Fibroblast of skin of left biceps (primary cell): ENCODE measurements at regions not wholly inside any gene's neighbourhood (a gene's known extent, or its start where the extent isn't known, plus 50 kb on each side); places are given as distances from the start of the nearest gene placed in this dataset.
"Not testable (repeated sequence)": the region's sequence is repeated elsewhere in the genome, so short reads cannot be mapped to it uniquely, and the experiment has no call there.

Experiments used
- DNase-seq, 2 experiments: peaks; one replicate each; pipeline ENCODE4 v3.0.0-alpha.2; 2013; ENCODE audit warnings: low read depth in 2 of 2

DNA sequence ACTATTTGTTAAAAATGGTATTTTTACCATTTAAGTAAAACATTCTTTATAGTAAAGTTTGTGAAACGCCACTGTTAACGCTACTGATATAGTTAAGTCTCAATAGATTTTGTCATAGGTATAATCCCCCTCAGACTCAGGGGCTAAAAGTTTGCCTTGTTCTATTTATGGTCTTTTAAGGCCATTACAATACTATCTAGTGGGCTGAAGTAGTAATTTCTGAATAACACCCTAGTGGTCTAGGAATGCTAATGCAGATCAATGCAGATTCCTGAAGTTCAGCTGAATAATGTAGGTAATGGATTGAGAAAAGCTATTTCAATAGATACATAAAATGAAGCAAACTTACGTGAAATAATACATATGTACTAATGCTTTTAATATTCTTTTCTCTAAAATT lies 989.3 kb upstream of the NOVA1 start:
- DNase-seq = no peak

DNA sequence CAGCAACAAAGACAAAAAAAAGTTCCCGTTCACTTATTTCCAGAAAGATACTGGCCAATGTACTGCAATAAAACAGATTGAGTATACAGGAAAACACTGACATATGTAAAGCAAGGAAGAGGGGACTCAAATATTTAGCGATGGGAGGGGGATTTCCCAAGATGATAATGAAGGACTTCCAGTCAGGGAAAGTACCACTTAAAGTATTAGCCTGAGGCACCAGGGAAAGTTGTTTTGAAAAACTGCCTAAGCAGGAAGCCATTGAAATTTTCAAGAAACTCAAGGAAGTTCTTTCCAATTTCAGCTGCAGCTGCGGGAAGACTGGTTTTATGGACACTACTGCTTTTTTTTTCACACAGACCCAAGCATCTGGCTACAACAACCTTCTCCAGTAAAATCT lies 1007.4 kb upstream of the NOVA1 start:
- DNase-seq = no peak

DNA sequence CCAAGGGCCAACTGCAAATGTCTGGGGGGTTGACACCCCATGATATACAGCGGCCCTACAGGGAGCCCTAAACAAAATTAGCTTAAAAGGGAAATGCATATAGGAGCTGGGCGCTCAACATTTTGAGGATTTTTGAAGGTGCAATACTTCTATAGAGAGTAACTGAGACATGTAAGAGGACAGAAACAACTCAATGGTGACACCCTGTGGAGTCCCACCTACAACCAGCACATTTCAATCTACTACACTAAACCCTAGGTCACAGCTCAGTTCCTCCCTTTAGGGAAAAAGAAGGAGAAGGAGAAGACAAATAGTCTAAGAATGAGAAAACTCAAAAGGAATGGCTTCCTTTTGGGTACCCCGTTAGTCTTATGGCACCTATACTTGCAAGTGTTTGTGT lies 1010.5 kb upstream of the NOVA1 start:
- no peak for DNase-seq

DNA sequence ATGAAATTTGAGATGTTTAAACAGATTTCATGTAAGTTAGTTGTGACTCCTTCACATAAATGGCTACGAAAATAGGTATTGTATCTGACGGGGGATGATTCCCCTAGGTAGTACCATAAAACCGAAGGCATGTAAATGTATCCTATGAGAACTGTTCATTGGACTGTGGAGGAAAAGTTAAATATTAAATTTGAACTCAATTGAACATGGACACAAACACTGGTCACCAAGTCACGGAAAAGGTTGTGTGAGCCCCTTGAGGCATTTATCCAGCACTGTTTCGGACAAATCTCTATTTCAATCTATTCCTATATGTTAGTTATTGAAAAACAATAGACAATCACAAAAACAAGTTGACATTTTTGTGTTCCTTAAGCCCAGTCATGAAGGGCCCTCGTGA lies 1014.3 kb upstream of the NOVA1 start:
- no peak for DNase-seq

DNA sequence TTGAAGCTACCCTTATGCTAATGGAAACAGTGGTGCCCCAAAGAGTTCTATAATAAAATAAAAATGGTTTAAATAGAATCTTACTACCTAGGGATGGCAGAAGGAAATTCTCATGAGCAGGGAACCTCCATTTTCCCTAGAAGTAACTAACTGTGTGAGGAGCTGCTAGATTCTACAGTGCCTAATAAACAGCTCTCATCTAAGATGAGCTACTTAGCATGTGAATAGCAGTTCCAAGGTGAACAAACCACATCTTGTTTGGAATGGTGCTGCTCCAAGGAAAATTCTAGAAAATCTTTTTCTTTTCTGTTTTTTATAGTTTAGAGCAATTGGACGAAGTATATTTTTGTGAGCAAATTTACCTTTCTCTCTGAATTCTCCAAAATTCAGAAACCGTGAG lies 1015.3 kb upstream of the NOVA1 start:
- DNase-seq = no peak

DNA sequence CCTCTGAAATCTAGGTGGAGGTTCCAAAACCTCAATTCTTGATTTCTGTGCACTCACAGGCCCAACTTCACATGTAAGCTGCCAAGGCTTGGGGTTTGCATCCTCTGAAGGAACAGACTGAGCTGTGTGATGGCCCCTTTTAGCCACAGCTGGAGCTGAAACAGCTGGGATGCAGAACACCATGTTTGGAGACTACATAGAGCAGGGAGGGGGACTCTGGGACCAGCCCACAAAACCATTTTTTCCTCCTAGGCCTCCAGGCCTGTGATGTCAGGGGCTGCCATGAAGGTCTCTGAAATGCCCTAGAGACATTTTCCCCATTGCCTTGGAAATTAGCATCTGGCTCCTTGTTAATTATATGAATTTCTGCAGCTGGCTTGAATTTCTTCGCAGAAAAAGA lies 1025.9 kb upstream of the NOVA1 start:
- no peak for DNase-seq

DNA sequence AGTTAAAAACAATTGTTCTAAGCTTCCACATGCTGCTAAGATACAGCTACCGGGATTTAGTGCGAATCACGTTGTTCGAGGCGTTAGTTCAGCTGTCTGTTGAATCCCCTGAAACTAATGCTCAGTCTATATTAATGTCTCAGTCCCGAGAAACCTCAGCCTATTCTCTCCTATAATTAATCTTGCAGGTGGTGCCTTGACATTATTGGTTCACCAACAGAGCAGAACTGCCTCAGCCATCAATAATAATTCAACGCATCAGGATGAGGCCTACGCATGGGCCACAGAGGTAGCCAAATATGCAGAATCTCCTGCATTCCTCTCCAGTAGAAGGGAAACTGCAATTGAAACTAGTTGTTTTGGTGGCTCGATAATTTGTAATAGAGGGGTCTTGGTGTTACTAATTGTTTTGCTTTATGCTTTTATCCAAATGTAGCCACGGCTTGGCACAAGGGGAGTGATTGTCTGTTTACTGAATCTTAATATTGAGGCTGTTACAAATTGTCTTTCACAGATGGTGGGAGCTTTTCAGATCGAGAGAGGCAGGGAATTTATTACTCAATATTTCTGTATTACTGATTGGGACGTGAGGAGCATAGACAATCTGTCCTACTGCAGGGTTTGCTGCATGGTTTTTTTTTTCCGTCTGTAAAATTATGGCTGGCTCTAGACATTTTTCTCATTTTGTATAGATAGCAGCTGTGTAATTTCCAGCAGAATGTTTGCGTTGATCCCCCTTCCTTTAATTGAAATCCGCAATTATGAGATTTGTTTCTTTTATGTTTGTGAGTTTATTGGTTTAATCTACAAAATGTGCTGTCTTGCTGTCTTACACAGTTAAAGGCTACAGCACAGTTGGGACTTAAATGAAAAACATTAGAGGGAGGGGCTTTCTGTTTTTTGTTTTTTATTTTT lies 1036.5 kb upstream of the NOVA1 start:
- DNase-seq = no peak

DNA sequence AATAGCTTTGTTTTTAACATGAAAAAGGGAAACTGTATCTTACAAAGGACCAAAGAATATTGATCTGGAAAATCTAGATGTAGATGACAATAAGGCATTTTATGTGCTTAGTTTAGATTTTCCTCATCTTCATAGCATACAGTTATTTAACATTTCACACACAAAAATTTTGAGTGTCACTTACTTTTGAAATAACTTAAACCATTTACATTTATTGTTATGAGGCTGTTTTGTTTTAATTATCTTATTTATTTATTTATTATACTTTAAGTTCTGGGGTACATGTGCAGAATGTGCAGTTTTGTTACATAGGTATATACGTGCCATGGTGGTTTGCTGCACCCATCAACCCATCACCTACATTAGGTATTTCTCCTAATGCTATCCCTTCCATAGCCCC lies 1042.9 kb upstream of the NOVA1 start:
- DNase-seq = not testable (repeated sequence)

DNA sequence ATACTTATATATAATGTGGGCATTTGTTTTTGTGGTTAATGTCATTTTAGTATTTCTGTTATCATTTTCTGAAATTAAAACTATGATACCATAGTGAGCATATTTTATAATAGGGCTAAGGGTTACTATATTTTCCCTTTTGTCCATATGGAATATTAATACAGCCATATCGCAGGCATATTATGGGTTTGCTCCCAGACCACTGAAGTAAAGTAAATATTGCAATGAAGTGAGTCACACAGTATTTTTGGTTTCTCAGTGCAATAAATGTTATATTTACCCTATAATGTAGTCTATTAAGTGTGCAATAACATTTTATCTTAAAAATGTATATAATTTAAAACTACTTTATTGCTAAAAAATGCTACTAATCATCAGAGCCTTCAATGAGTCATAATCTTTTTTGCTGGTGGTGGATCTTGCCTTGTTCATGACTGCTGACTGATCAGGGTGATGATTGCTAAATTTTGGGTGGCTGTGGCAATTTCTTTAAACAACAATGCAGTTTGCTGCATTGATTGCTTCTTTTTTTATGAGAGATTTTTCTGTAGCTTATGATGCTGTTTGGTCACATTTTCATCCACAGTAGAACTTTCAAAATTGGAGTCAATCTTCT lies 1044.5 kb upstream of the NOVA1 start:
- DNase-seq = no peak

DNA sequence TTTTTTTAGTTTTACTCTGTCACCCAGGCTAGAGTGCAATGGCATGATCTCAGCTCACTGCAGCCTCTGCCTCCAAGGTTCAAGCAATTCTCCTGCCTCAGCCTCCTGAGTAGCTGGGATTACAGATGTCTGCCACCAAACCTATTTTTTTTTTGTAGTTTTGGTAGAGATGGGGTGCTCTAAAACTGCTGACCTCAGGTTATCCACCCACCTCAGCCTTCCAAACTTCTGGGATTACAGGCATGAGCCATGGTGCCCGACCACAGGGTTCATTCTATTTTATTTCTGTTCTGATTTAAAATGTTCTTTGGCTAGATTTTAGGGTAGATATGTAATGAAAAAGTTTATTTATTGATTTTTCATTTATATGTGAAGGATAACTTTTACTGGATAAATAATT lies 1062.8 kb upstream of the NOVA1 start:
- DNase-seq = no peak

DNA sequence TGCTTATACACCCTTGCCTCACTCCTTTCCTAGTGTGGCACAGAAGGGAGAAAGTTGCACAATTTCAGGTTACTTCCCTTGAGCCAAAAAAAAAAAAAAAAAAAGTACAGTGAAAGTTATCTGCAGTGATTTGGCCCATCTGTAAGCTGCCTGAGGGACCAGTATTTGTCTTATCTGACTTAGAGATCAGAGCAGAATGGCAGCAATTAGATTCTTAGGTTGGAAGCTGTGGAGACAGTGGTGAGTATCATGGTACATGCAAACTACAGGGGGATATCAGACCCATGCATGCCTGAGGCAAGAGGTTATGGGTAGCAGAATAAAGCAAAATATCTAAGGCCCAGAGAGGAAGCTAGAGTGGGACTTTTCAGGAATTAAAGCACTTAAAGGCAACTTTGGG lies 1070.7 kb upstream of the NOVA1 start:
- no peak for DNase-seq

DNA sequence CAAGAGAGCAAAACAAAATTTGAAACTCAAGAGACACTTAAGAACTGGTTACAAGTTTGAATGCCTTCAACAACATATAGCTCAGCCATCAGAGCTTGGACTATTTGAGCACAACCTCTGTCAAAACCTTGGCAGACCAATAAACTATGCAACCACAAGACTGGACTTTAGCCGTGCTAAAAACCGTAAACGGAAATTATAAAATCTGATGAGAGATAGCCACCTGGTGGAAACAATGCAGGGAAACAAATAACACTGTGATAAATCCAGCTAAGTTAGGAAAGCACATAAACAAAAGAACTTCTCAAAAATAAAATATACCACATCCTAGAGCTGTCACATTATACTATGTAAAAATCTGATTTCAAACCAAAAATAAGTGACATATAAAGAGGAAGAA lies 1074.2 kb upstream of the NOVA1 start:
- DNase-seq = no peak

DNA sequence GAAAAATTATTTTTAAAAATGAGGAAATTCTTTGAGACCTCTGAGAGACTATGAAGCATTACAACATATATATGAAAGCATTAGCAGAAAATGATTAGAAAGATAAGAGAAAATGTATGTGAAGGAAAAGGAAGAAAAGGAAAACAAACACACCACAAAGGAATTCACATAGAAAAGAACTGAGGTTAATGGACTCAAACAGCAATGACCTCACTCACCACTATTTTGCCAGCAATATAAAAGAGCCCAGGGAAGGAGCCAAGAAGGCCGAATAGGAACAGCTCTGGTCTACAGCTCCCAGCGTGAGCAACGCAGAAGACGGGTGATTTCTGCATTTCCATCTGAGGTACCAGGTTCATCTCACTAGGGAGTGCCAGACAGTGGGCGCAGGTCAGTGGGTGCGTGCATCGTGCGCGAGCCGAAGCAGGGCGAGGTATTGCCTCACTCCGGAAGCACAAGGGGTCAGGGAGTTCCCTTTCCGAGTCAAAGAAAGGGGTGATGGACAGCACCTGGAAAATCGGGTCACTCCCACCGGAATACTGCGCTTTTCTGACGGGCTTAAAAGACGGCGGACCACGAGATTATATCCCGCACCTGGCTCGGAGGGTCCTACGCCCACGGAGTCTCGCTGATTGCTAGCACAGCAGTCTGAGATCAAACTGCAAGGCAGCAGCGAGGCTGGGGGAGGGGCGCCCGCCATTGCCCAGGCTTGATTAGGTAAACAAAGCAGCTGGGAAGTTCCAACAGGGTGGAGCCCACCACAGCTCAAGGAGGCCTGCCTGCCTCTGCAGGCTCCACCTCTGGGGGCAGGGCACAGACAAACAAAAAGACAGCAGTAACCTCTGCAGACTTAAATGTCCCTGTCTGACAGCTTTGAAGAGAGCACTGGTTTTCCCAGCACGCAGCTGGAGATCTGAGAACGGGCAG lies 1075.2 kb upstream of the NOVA1 start:
- not testable (repeated sequence) for DNase-seq

DNA sequence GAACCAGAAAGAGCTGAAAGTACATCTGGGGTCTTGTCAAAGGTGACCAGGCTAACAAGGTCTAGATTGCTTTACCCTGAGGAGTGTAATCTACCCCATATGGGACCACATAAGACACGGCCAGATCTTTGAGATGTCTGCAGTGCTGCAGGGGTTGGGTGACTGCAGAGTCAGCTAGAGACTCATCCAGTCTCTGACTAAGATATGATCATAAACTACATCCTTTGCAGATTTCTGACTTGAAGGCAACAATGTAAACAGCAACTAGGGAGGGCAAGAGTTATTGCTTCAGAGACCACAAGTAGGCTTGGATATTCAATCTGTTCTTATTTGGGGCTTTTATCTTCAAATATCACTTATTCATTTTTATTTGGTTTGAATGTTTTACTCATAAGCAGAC lies 1080.5 kb upstream of the FOXG1 start:
- DNase-seq = no peak

DNA sequence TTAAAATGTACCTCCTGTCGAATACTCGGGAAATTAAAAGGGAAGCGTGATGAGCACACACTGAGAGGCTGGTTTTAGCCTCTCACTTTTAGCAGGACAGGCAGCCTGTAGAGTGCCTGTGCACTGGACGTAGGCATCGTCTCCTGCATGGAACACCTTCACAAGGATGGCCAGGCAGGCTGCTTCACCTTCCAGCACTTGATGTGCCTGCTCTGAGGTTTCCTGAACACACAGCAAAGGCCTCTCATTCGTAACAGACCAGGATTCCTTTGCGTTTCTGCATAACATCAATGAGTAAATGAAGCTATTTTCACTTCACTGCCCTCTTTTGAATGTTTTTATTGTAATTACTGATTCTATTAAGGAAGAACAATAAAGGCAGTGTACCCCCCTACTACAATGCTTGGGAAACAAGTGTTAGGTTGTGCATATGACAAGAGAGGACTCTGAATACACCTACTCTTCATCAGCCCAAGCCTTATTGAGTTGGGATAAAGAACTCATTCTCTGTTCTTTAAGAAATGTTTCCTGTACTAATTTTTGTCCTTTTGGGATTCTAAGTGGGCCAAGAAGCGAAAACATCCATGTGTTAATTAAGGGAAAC lies 1077.6 kb upstream of the FOXG1 start:
- no peak for DNase-seq

DNA sequence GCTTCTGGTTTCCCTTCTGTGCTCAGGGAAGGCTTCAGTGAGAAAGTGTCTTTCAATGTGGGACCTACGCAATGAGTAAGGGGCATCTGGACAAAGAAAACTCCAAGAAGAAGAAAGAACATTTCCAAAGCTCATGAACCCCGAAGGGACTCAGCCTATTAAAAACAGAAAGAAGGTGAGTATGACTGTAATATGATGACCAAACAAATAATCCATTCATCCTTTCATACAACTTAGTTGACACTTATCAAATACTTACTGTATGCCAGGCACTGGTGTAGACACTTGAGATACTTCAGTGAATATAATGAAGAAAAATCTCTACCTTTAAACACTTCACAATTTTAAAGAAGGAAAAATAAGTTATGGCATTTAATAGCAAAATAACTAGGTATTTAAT lies 1054.2 kb upstream of the FOXG1 start:
- DNase-seq = no peak

DNA sequence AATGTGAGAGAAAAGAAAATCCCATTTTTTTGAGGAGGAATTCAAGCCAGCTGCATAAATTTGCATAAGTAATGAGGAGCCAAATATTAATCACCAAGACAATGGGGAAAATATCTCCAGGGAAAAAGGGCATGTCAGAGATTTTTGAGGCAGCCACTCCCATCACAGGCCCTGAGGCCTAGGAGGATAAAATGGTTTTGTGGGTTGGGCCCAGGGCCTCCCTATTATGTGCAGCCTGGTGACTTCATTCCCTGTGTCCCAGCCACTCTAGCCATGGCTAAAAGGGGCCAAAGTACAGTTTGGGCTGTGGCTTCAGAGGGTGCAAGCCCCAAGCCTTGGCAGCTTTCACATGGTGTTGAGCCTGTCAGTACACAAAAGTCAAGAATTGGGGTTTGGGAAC lies 1051.0 kb upstream of the FOXG1 start:
- no peak for DNase-seq

DNA sequence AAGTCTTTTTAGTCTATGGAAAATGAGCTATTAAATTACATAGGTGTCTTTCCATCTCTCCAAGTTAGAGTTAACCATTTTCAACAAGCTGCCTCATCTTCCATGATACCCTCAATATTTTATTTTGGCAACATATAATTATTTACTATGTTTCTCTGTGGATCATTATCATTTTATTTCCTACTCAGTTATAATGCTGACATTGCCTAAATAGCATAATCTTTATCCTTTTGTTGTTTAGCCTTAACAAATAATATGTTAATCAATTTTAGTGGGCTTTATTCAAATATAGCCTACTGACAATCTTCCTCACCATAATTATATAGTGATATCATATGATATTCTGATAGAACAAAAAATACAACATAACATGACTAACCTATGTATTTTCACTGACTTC lies 1044.8 kb upstream of the FOXG1 start:
- DNase-seq = no peak

DNA sequence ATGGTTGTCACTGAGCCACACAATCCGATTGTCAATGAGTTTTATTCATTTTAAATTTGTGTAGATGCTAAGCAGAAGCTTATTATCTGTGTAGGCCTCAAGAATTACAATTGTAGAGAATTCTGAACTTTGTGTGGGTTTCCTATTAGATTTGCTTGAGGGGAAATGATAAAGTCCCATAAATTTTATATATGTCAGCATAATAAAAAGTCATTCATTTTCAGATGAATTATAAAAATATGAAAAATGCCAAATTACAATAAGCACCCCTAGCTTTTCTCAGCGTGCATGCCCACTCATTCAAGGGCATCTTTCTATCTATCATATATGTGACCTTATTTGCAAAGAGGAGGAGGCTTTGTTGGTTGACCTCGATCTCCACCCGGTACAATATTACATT lies 1041.1 kb upstream of the FOXG1 start:
- DNase-seq = no peak

DNA sequence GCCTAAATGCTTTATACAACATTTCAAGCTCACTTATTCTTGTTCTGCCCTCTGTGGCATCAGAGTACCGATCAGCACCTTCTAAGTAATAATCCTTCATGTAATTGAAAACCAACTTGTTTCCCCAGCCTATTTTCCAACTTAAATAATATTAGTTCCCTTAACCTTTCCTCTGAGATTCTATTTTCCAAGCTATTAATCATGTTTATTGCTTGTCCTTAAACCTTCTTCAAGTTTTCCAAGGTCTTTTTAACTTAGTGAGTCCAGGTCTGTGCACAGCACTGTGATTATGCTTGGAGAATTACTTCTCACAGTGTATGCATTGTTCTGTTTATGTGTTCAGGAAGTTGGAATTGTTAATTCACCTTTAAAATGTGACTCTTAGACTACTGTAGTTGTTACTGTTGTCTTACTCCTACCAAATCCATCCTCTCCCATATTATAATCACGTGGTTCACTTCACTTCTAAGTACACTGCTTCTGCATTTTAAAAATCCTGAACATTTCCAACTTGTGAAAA lies 1039.3 kb upstream of the FOXG1 start:
- DNase-seq = no peak

DNA sequence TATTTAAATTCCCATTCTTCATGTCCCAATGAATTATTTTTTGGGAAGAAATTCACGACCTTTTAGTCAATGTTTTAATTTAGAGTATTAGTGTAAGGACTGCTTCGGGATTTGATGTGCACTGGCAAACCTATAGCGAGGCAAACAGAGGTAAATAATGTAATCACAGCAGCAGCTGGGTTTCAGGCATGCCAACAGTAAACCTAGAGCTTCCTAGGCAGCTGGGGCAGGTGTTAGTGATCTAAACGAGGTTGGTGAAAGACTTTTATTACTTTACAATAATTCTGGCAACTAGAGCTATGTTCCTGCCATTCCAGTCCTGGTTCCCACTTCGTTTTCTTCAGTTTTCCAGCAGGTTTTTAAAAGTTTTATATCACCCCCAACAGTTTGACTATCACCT lies 1036.4 kb upstream of the FOXG1 start:
- DNase-seq = no peak

DNA sequence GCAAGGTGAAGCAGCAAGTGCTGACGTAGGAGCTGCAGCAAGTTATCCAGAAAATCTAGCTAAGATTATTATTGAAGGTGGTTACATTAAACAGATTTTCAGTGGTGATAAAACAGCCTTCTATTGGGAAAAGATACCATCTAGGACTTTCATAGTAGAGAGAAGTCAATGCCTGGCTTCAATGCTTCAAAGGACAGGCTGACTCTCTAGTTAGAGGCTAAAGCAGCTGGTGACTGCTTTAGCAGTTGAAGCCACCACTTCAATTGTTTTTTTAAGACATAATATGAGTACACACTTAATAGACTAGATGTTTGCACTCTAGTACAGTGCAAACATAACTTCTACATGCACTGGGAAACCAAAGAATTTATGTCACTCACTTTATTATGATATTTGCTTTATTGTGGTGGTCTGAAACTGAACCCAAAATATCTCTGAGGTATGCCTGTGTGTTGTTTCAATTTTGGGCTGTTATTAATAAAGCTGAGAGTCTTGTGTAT lies 1026.9 kb upstream of the FOXG1 start:
- DNase-seq = no peak
